Caco-2 (cell line): ENCODE measurements at regions not wholly inside any gene's neighbourhood (a gene's known extent, or its start where the extent isn't known, plus 50 kb on each side); places are given as distances from the start of the nearest gene placed in this dataset.
"Not testable (repeated sequence)": the region's sequence is repeated elsewhere in the genome, so short reads cannot be mapped to it uniquely, and the experiment has no call there.

Source experiments
- BruUV-seq: library from RNA; stranded (reverse); fragments of 400-500 nt; replicated peaks from 2 replicates; lab custom pipeline; 2021; lab: Mats Ljungman, UMichigan
- CTCF ChIA-PET: fragments of 300-600 bp; sonication (Branson Sonifier 250); formaldehyde crosslinking; loops from one replicate; lab custom pipeline; 2022; ENCODE audit warnings: antibody characterized with exemption; lab: Charles Lee
- POLR2A ChIA-PET: fragments of 300-600 bp; sonication (Branson Sonifier 250); formaldehyde crosslinking; loops from one replicate; lab custom pipeline; 2022; ENCODE audit warnings: antibody characterized with exemption; lab: Charles Lee
- DNase-seq, 2 experiments: peaks; one replicate each; pipeline versions ENCODE4 v3.0.0 to v3.0.0-alpha.2; 2020 to 2022
- H3K27me3 ChIP-seq: replicated peaks from 2 replicates; pipeline ENCODE4 v1.6.0; 2011; ENCODE audit warnings: low read length; ENCODE audit not compliant: control insufficient read depth, insufficient read depth
- H3K36me3 ChIP-seq: 2 replicates; pipeline ENCODE4 v1.5.1; 2011; ENCODE audit warnings: low read length; ENCODE audit not compliant: control insufficient read depth, insufficient read depth
- H3K4me1 ChIP-seq: fragments of 250-450 bp; sonication (Bioruptor Pico); 2 replicates; pipeline ENCODE4 v1.5.1; 2020; ENCODE audit warnings: mild to moderate bottlenecking
- H3K4me3 ChIP-seq: 2 replicates; pipeline ENCODE4 v1.5.1; 2011; ENCODE audit warnings: low read depth, mild to moderate bottlenecking, control low read depth, low read length
- H3K9me3 ChIP-seq: fragments of 250-450 bp; sonication (Bioruptor Pico); 2 replicates; pipeline ENCODE4 v1.5.1; 2020; ENCODE audit warnings: mild to moderate bottlenecking, moderate library complexity
- H3K27ac Mint-ChIP-seq: one replicate; pipeline ENCODE4 v1.8.0; 2022; ENCODE audit warnings: mixed read lengths; ENCODE audit not compliant: unreplicated experiment
- H3K27me3 Mint-ChIP-seq: one replicate; pipeline ENCODE4 v1.8.0; 2022; ENCODE audit warnings: mixed read lengths; ENCODE audit not compliant: insufficient read depth, unreplicated experiment
- H3K36me3 Mint-ChIP-seq: one replicate; pipeline ENCODE4 v1.8.0; 2022; ENCODE audit warnings: mild to moderate bottlenecking, mixed read lengths; ENCODE audit not compliant: insufficient read depth, unreplicated experiment
- H3K4me1 Mint-ChIP-seq: one replicate; pipeline ENCODE4 v1.8.0; 2022; ENCODE audit warnings: low read depth, mixed read lengths; ENCODE audit not compliant: unreplicated experiment
- H3K4me3 Mint-ChIP-seq: one replicate; pipeline ENCODE4 v1.8.0; 2022; ENCODE audit warnings: mild to moderate bottlenecking, moderate library complexity, mixed read lengths; ENCODE audit not compliant: unreplicated experiment
- H3K9me3 Mint-ChIP-seq: one replicate; pipeline ENCODE4 v1.8.0; 2022; ENCODE audit warnings: mixed read lengths; ENCODE audit not compliant: unreplicated experiment
- CTCF ChIP-seq, 2 experiments: fragments of 200-600 bp in 1 of 2; IDR thresholded peaks; 1 replicate in 1 of 2; 2 replicates in 1 of 2; pipeline versions ENCODE4 v1.5.1 to v1.8.0; 2011 to 2022; ENCODE audit warnings: antibody characterized with exemption in 1 of 2, control low read depth in 1 of 2, inconsistent platforms in 1 of 2, low read depth in 1 of 2, low read length in 1 of 2, mild to moderate bottlenecking in 1 of 2, moderate library complexity in 1 of 2; ENCODE audit not compliant: insufficient read depth in 1 of 2, severe bottlenecking in 1 of 2, unreplicated experiment in 1 of 2
- intact Hi-C: fragments of 100-400 bp; cut with micrococcal nuclease; formaldehyde crosslinking; loops from one replicate; pipeline ENCODE4 v1.10.0; 2022; ENCODE audit not compliant: unreplicated experiment

GRCh38 chr7:112942981-112943380, 143.6 kb downstream of the GPR85 start:
- CTCF ChIA-PET: no interaction called here
- BruUV-seq: no TSS peak
- H3K27ac Mint-ChIP-seq: no peak overlapping the region

DNA sequence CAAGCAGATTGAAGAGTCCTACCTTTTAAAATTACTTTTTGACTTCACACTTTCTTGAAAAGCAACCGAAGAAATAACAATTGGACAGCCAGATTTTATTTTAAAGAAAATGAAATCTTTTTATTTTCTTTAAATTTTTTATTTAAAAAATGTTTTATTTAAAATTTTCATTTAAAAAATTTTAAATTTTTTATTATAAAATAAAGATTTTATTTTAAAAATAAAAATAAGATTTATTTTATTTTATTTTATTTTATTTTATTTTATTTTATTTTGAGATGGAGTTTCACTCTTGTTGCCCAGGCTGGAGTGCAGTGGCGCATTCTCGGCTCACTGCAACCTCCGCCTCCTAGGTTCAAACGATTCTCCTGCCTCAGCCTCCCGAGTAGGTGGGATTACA, 144.5 kb downstream of the GPR85 start:
- H3K4me3 Mint-ChIP-seq, CTCF ChIA-PET, POLR2A ChIA-PET, H3K4me3 ChIP-seq, H3K4me1 Mint-ChIP-seq, BruUV-seq, H3K27me3 ChIP-seq, H3K4me1 ChIP-seq, DNase-seq, intact Hi-C loops, H3K9me3 ChIP-seq, H3K27me3 Mint-ChIP-seq, H3K27ac Mint-ChIP-seq, H3K9me3 Mint-ChIP-seq, H3K36me3 ChIP-seq: not testable (repeated sequence)
- peaks cover 12% of the 10 kb centered on the region for H3K36me3 Mint-ChIP-seq

More at GRCh38 chr7:112942981-112943380, 143.6 kb downstream of the GPR85 start:
- H3K27me3 Mint-ChIP-seq: peaks cover 8% of the 10 kb centered on the region
- no peak overlapping the region for H3K4me3 Mint-ChIP-seq
- Histone ChIP-seq H3K27me3 (no peaks in the 10 kb centered on the region), H3K9me3 (no peaks in the 10 kb centered on the region), H3K4me1 (peaks cover 6% of the 10 kb centered on the region), H3K36me3 (no peaks in the 10 kb centered on the region), H3K4me3 (no peak overlapping the region)
- peaks cover 12% of the 10 kb centered on the region for H3K36me3 Mint-ChIP-seq
- intact Hi-C loops: no loop called here
- POLR2A ChIA-PET: no interaction called here
- no peak for DNase-seq
- no peaks in the 10 kb centered on the region for H3K9me3 Mint-ChIP-seq
- no peak for TF ChIP-seq CTCF (IDR thresholded peaks at IDR 0.05; ENCODE audit: insufficient read depth in 1 of 2, low read depth in 1 of 2, low read length in 1 of 2, severe bottlenecking in 1 of 2, unreplicated experiment in 1 of 2)
- H3K4me1 Mint-ChIP-seq: no peaks in the 10 kb centered on the region

DNA sequence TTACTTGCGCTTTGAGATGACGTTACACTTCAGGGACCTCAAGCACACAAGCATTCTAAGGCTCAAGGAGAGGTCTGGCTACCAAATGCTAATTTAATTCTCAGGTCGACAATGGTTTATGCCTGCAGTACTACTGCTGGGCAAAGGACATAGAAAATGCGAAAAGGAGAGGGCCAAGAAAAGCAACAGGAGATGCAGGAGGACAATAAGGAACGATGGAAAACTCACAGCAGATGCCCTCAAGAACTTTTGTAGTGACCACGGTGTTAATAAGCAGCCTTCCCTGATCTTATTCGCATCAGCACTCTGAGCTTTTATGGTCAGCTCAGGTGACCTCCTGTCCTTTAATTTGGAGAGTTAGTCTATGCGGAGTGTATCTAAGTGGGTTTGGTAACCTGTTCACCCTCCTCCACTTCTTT, 146.3 kb downstream of the GPR85 start:
- Histone ChIP-seq H3K9me3 (no peaks in the 10 kb centered on the region), H3K4me3 (peak overlapping the region; percentile 61), H3K36me3 (no peaks in the 10 kb centered on the region), H3K4me1 (peaks cover 6% of the 10 kb centered on the region), H3K27me3 (no peaks in the 10 kb centered on the region)
- Mint-ChIP-seq H3K36me3 (peaks cover 12% of the 10 kb centered on the region), H3K4me3 (peak overlapping the region; percentile 89), H3K27me3 (peaks cover 3% of the 10 kb centered on the region), H3K9me3 (no peaks in the 10 kb centered on the region), H3K4me1 (no peaks in the 10 kb centered on the region), H3K27ac (peak overlapping the region; percentile 91)
- CTCF ChIA-PET: interaction anchor here (0.6 to 0.8 kb wide), 2 partner anchors 363 to 464 kb away, joined by 3 to 5 read pairs; no protein-coding TSS in a partner anchor
- no peak for DNase-seq
- intact Hi-C loops: loop anchor here (1.0 to 2.0 kb wide), 3 partner anchors 178 to 730 kb away; partner anchors contain the start of genes IFRD1 and SMIM30
- BruUV-seq: TSS peak; percentile 65
- TF ChIP-seq CTCF (IDR thresholded peaks at IDR 0.05; ENCODE audit: insufficient read depth in 1 of 2, low read depth in 1 of 2, low read length in 1 of 2, severe bottlenecking in 1 of 2, unreplicated experiment in 1 of 2): no peak
- POLR2A ChIA-PET: interaction anchor here (0.5 to 1.1 kb wide), 2 partner anchors 228 to 490 kb away, joined by 4 to 11 read pairs; partner anchors contain the start of gene IFRD1
